ENCODE measurements at regions not wholly inside any gene's neighbourhood (a gene's known extent, or its start where the extent isn't known, plus 50 kb on each side); places are given as distances from the start of the nearest gene placed in this dataset.

DNA sequence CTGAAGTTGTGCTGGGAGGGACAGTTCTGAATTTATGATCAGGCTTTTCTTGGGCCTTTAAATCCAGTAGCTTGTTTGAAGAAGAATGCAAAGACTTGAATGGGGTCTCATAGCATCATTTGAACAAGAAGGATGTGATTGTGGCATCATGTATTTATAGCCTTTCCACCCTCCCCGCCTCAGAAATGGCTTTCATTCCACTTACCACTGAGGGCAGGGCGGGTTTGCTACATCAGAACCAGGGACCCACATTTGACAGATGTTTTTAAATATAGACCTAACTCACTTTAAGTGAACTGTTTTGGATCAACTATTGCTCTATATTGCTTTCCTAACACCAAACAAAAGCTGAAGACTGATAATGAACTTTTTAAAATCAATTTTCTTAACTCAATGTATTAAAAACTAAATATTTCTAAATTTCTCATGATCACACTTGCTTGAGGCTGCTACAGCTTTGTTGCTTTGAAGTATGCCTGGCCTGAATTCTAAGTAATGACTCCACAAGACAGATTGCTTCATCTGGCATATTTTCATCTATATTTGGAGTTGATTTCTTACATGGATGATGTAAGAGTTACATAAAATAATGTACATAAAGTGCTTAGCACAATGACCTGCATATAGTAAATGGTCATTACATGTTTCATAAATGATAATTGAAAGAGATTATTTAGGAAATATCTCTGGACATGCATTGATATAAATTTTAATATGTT, 1552.9 kb upstream of the SLC39A10 start:
- Histone ChIP-seq H3K4me3 (no peak overlapping the region), H3K27me3 (replicated peaks; ENCODE audit: insufficient read depth) (no peaks in the 10 kb centered on the region), H3K27ac (no peak overlapping the region), H3K9me3 (no peaks in the 10 kb centered on the region), H3K36me3 (no peaks in the 10 kb centered on the region), H3K4me1 (ENCODE audit: control insufficient read depth in 1 of 2, low read depth in 2 of 2) (no peaks in the 10 kb centered on the region)
- TF ChIP-seq, protein P1, sequence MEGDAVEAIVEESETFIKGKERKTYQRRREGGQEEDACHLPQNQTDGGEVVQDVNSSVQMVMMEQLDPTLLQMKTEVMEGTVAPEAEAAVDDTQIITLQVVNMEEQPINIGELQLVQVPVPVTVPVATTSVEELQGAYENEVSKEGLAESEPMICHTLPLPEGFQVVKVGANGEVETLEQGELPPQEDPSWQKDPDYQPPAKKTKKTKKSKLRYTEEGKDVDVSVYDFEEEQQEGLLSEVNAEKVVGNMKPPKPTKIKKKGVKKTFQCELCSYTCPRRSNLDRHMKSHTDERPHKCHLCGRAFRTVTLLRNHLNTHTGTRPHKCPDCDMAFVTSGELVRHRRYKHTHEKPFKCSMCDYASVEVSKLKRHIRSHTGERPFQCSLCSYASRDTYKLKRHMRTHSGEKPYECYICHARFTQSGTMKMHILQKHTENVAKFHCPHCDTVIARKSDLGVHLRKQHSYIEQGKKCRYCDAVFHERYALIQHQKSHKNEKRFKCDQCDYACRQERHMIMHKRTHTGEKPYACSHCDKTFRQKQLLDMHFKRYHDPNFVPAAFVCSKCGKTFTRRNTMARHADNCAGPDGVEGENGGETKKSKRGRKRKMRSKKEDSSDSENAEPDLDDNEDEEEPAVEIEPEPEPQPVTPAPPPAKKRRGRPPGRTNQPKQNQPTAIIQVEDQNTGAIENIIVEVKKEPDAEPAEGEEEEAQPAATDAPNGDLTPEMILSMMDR (IDR thresholded peaks at IDR 0.05), result no peak
- no peak for ATAC-seq (ENCODE audit: insufficient number of reproducible peaks, low FRiP score, low read depth)
- no peak for DNase-seq (ENCODE audit: low spot score)

DNA sequence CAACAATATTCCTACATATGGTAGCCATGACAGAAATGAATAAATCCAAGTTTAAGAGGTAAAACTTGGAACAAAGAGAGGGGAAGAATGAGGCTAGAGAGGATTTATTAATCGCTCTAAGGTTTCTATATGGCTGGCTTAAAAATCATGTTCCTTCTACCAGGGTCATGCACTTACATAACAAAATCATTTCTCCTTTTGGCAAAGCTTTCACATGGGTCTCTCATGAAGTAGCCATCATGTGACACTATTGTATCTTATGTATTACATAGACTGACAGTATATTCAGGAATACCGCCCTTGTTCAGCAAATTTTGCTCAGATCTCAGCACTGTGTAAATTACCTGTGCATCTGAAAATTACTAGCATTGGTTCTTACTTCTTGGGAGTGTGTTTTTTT, 1554.5 kb upstream of the SLC39A10 start:
- Histone ChIP-seq H3K4me1 (ENCODE audit: control insufficient read depth in 1 of 2, low read depth in 2 of 2) (no peaks in the 10 kb centered on the region), H3K9me3 (no peaks in the 10 kb centered on the region), H3K36me3 (no peaks in the 10 kb centered on the region), H3K4me3 (no peak overlapping the region), H3K27ac (no peak overlapping the region), H3K27me3 (replicated peaks; ENCODE audit: insufficient read depth) (no peaks in the 10 kb centered on the region)
- DNase-seq (ENCODE audit: low spot score) (no peak), ATAC-seq (ENCODE audit: insufficient number of reproducible peaks, low FRiP score, low read depth) (no peak)
- TF ChIP-seq, protein P1 (IDR thresholded peaks at IDR 0.05), result no peak

DNA sequence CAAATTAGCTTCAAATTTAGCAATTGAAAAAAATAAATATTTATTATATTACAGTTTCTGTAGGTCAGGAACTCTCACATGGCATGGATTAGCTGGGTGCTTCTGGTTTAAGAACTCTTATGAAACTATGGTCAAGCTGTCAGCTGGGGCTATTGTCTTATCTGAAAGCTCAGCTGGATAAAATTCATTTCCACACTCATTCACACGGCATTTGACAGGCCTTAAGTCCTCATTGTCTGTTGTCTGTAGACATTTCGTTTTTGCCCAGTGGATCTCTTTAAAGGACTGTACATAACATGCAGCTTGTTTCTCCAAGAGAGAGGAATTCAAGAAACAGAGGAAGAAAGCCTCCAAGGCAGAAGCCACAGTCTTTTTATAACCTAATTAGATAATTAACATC, 1556.8 kb upstream of the SLC39A10 start:
- H3K4me3 ChIP-seq, result no peak overlapping the region
- H3K36me3 ChIP-seq, result no peaks in the 10 kb centered on the region
- TF ChIP-seq, protein P1 (IDR thresholded peaks at IDR 0.05), result no peak
- DNase-seq (ENCODE audit: low spot score), result no peak
- ATAC-seq (ENCODE audit: insufficient number of reproducible peaks, low FRiP score, low read depth), result no peak
- no peaks in the 10 kb centered on the region for H3K27me3 ChIP-seq (replicated peaks; ENCODE audit: insufficient read depth)
- no peaks in the 10 kb centered on the region for H3K4me1 ChIP-seq (ENCODE audit: control insufficient read depth in 1 of 2, low read depth in 2 of 2)
- no peak overlapping the region for H3K27ac ChIP-seq
- H3K9me3 ChIP-seq, result no peaks in the 10 kb centered on the region

DNA sequence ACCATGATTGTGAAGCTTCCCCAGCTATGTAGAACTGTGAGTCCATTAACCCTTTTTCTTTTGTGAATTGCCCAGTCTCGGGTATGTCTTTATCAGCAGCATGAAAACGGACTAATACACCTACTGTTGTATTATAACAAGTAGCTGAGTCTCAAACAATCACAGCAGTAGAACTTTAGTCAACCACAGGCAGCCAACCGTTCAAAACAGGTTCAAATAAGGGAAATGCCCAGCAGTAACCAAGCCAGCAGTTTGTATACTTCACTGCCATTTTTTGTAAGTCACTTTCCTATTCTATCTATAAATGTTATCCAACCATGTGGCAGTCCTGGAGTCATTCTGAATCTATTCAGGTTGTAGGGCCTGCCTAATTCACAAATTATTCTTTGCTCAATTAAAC, 1560.6 kb upstream of the SLC39A10 start:
- DNase-seq (ENCODE audit: low spot score), result no peak
- TF ChIP-seq, protein P1 (IDR thresholded peaks at IDR 0.05), result no peak
- Histone ChIP-seq H3K27me3 (replicated peaks; ENCODE audit: insufficient read depth) (no peaks in the 10 kb centered on the region), H3K4me1 (ENCODE audit: control insufficient read depth in 1 of 2, low read depth in 2 of 2) (no peaks in the 10 kb centered on the region), H3K36me3 (no peaks in the 10 kb centered on the region), H3K4me3 (no peak overlapping the region), H3K27ac (no peak overlapping the region), H3K9me3 (no peaks in the 10 kb centered on the region)
- no peak for ATAC-seq (ENCODE audit: insufficient number of reproducible peaks, low FRiP score, low read depth)

DNA sequence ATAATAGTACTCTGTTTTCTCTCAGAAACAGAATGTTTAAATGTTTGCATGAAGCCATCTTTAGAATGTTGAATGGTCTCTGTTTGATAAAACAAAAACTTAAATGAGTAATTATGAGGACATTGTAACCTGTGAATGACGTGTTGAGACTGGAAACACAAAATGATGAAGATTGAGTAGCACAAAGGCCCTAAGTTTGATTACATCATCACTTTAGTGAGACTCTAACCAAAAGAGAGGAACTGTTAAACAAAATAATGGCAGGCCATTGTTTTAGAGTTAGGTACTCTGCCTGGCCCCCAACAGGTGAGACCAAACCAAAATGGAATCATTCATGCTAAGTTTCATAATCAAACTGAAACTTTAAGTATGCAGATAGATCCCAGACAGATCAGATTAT, 1561.7 kb upstream of the SLC39A10 start:
- H3K27me3 ChIP-seq (replicated peaks; ENCODE audit: insufficient read depth), result no peaks in the 10 kb centered on the region
- no peak for ATAC-seq (ENCODE audit: insufficient number of reproducible peaks, low FRiP score, low read depth)
- no peaks in the 10 kb centered on the region for H3K36me3 ChIP-seq
- H3K4me3 ChIP-seq, result no peak overlapping the region
- DNase-seq (ENCODE audit: low spot score), result no peak
- no peak overlapping the region for H3K27ac ChIP-seq
- TF ChIP-seq, protein P1 (IDR thresholded peaks at IDR 0.05), result no peak
- no peaks in the 10 kb centered on the region for H3K4me1 ChIP-seq (ENCODE audit: control insufficient read depth in 1 of 2, low read depth in 2 of 2)
- H3K9me3 ChIP-seq, result no peaks in the 10 kb centered on the region

All from thoracic aorta (tissue), 2 donors.